ENCODE measurements at regions not wholly inside any gene's neighbourhood (a gene's known extent, or its start where the extent isn't known, plus 50 kb on each side); places are given as distances from the start of the nearest gene placed in this dataset.

DNA sequence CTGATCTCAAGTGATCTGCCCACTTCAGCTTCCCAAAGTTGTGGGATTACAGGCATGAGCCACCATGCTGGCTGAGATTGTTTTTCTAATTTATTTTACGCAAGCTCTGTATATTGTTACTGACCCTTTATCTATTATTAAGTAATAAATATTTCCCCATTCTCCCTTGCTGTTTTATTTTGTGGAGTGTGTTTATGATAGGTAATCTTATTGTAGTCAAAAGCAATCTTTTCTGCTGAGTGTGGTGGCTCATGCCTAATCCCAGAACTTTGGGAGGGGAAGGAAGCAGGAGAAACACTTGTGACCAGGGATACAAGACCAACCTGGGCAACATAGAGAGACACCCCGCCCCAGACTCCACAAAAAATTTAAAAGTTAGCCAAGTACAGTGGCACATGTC lies 55.2 kb upstream of the RTN4 start:
- 85 to 94% (median 88%) methylated on average over 2 of the region's 2 CpGs for WGBS, 5 donors
- H3K27ac ChIP-seq: no peak overlapping the region

GRCh38 chr2:55103046-55103445 lies 52.8 kb upstream of the RTN4 start:
- no peaks in the 10 kb centered on the region for H3K36me3 ChIP-seq
- H3K9me3 ChIP-seq: no peaks in the 10 kb centered on the region
- WGBS, 5 donors: 55 to 79% (median 68%) methylated on average over 3 of the region's 3 CpGs
- peak overlapping the region in 3 of 5 donors; percentile 82 to 89 (median 84) for H3K27ac ChIP-seq
- peaks cover 17 to 50% (median 31%) of the 10 kb centered on the region in 4 donors for H3K4me1 ChIP-seq
- intact Hi-C loops (cut with DNase I; ENCODE audit: low total_unique reads): no loop called here
- no peak for DNase-seq
- no peaks in the 10 kb centered on the region for H3K27me3 ChIP-seq
- H3K4me3 ChIP-seq: no peak overlapping the region
- TF ChIP-seq EP300 (IDR thresholded peaks at IDR 0.05): no peak
- TF ChIP-seq POLR2A (IDR thresholded peaks at IDR 0.05): no peak
- TF ChIP-seq CTCF (IDR thresholded peaks at IDR 0.05): no peak
- TF ChIP-seq POLR2AphosphoS5 (IDR thresholded peaks at IDR 0.05): no peak

More for the DNA sequence above, 55.2 kb upstream of the RTN4 start:
- no peak overlapping the region for H3K4me3 ChIP-seq
- H3K27me3 ChIP-seq: no peaks in the 10 kb centered on the region
- peaks cover 10 to 55% (median 35%) of the 10 kb centered on the region in 4 donors for H3K4me1 ChIP-seq
- H3K9me3 ChIP-seq: no peaks in the 10 kb centered on the region
- TF ChIP-seq POLR2A (IDR thresholded peaks at IDR 0.05) (no peak), EP300 (IDR thresholded peaks at IDR 0.05) (no peak), CTCF (IDR thresholded peaks at IDR 0.05) (no peak), POLR2AphosphoS5 (IDR thresholded peaks at IDR 0.05) (no peak)
- no peak for DNase-seq
- intact Hi-C loops (cut with DNase I; ENCODE audit: low total_unique reads): no loop called here
- no peaks in the 10 kb centered on the region for H3K36me3 ChIP-seq

DNA sequence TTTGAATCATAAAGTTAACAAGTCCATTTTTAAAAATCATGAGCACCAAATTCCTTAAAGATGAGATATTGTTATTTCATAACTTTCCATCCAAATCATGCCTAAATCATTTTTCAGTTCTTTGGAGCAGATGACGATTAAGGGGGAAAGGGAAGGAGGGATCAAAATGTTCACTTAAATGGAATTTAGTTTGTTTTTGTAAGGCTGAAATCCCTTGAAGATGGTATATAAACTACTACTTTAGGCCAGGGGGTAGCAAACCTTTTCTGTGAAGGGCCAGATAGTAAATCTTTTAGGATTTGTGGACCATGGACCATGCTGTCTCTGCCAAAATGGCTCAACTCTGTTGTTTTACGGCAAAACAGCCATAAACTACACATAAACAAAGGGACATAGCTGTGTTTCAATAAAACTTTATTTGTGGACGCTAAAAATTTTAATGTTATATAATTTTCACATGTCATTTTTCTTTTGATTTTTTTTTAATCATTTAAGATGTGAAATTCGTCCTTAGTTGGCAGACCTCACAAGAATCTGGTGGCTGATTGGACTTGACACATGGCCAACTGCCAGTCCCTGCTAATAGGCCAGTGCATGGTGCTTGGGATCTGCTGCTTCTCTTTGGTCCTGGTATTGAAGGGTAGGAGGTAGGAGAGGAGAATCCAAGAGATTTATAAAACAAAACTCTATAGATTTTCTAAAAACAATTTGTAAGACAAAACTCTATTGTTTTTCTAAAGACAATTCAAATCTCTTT lies 52.0 kb upstream of the RTN4 start:
- Histone ChIP-seq H3K27ac (peak overlapping the region in 4 of 5 donors; percentile 47 to 89 (median 83)), H3K9me3 (no peaks in the 10 kb centered on the region), H3K4me1 (peaks cover 17 to 50% (median 35%) of the 10 kb centered on the region in 4 donors), H3K27me3 (no peaks in the 10 kb centered on the region), H3K4me3 (no peak overlapping the region), H3K36me3 (no peaks in the 10 kb centered on the region)
- DNase-seq: no peak
- intact Hi-C loops (cut with DNase I; ENCODE audit: low total_unique reads): no loop called here
- TF ChIP-seq POLR2A (IDR thresholded peaks at IDR 0.05) (no peak), CTCF (IDR thresholded peaks at IDR 0.05) (no peak), POLR2AphosphoS5 (IDR thresholded peaks at IDR 0.05) (no peak), EP300 (IDR thresholded peaks at IDR 0.05) (no peak)
- 70 to 86% (median 75%) methylated on average over 4 of the region's 4 CpGs for WGBS, 5 donors

- DNase-seq: no peak
- intact Hi-C loops (cut with DNase I; ENCODE audit: low total_unique reads): no loop called here
- Histone ChIP-seq H3K36me3 (no peaks in the 10 kb centered on the region), H3K4me3 (no peak overlapping the region), H3K27ac (peak overlapping the region in 4 of 5 donors; percentile 10 to 89 (median 83)), H3K27me3 (no peaks in the 10 kb centered on the region), H3K9me3 (no peaks in the 10 kb centered on the region), H3K4me1 (peaks cover 17 to 52% (median 40%) of the 10 kb centered on the region in 4 donors)
- TF ChIP-seq CTCF (IDR thresholded peaks at IDR 0.05): no peak
- TF ChIP-seq EP300 (IDR thresholded peaks at IDR 0.05): no peak
- no peak for TF ChIP-seq POLR2AphosphoS5 (IDR thresholded peaks at IDR 0.05)
- no peak for TF ChIP-seq POLR2A (IDR thresholded peaks at IDR 0.05)
These were observed 51.2 kb upstream of the RTN4 start for GRCh38 chr2:55101466-55101865.
